T-helper 22 cell (primary cell): ENCODE measurements at regions not wholly inside any gene's neighbourhood (a gene's known extent, or its start where the extent isn't known, plus 50 kb on each side); places are given as distances from the start of the nearest gene placed in this dataset.

Experiments used
- DNase-seq: peaks from one replicate; pipeline ENCODE4 v3.0.0-alpha.2; 2020; ENCODE audit warnings: low read depth

DNA sequence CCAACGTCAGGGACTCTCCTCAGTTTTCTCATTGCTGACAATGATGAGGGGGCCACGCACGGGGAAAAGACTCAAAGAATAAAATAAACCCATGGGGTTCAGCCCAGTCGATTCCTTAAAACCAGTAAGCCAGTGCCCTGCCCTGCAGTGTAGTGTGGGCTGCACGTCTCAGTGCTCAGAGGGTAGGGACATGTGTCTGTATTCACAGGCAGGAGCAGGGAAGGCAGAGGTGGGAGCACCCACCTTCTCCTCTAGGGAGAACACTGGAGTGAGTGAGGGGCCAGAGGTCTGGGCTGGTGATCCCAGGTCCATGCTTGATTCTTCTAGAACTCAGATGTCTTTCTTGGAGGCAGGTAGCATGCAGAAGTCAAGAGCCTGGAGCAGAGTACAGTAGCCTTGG is 303.6 kb downstream of the MATN1 start:
- DNase-seq, result no peak

GRCh38 chr1:30418939-30419720 is 304.3 kb downstream of the MATN1 start:
- DNase-seq, result no peak

DNA sequence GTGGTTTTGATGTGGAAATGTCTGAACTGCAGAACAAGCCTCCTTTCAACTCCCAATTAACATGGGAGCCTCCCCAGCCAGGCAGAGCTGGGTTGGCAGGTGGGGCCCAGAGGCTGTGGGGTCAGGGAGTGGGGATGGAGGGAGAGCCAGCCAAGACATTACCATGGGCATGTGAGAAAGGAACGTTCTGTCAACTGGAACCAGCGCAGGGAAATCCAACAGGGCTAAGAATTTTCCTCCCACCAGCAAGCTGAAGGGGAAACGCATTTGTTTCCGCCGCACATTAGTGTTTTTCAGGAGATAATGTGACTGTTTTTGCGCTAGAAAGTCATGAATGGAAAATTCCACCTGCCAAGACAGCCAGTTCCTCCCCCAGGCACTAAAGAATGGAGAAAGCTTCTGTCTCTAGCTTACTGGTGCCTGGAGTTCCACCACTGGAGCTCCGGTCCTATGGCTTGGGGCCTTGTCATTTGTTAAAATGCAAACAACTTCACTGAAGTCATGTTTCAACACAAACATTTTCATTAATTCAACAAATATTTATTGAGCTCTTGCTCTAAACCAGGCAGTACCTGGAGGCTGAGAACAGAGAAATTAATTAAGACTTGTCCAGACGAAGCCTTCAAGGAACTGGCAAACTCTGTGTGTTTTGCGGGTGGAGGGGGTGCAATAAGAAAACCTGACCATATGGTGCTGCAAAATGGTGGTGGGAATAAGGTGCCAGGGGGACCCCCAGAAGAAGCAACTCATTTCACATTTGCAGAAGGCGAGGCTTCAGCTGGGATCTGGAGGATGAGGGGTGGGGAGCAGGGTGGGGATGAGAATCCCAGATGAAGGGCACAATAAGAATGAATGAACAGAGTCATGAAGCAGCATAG is 305.1 kb downstream of the MATN1 start:
- no peak for DNase-seq

GRCh38 chr1:30417701-30418046 is 305.7 kb downstream of the MATN1 start:
- DNase-seq, result no peak

- DNase-seq, result no peak
Observed at GRCh38 chr1:30417001-30417700, 306.2 kb downstream of the MATN1 start.

DNA sequence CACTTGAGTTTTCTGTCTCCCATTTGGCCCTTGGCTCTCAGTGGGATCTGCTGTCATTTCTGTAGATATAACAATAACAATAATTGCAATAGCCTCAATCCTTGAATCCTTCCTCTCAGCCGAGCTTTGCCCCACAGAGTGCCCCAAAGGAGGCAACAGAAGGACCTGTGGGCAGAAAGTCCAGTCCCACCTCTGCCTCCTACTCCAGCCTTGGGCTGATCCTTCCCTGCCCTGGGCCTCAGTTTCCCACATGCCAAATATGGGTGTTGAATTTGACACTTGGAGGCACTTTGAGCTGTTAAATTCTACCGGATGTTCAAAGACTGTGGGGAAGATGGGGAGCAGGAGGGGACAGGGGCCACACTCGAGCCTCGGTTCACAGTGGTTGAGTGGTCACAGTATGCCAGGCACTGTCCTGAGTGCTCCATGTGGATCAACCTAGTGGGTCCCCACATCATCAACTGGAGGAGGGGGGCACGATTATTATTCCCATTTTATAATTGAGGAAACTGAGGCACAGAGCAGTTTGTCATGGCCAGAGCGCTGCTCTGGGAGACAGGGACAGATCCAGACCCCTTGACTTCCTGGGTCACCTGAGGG is 307.1 kb downstream of the MATN1 start:
- no peak for DNase-seq

DNA sequence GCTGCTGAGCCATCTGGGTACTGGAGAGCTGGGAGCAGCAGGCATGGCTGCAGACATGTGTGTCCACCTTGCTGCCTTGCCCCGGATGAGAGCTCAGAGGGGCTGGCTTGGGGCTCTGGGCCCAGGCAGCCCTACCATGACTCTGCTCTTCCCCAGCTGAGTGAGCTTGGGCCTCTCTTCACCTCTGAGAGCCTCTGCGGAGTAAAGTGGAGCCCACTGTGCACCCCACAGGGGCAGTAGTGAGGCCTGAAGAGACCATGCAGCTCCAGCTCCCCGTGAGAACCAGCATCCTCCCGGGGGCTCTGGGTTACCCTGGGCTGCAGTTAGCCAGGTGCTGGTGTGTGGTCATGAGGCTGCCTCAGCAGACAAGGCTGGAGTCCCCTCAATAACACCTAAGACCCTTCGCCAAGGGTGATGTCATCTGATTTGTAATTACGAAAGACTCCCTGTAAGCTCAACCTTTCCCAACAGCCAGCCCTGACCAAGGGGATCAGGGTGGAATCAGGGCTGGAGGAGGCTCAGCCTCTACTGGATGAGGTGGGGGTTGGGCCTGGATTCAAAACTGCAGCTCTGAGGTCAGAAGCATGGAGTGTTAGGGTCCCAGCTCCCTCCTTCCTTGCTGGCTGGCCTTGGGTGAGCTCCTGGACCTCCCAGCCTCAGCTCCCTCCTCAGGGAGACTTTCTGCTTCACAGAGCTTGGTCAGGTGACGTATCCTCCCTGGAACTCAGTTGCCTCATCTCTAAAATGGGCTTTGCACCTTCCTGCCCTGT is 308.0 kb downstream of the MATN1 start:
- no peak for DNase-seq

GRCh38 chr1:30414851-30415165 is 308.6 kb downstream of the MATN1 start:
- no peak for DNase-seq

GRCh38 chr1:30414086-30414850 is 309.1 kb downstream of the MATN1 start:
- DNase-seq, result no peak

- no peak for DNase-seq
Observed at GRCh38 chr1:30413606-30414005, 309.8 kb downstream of the MATN1 start.

DNA sequence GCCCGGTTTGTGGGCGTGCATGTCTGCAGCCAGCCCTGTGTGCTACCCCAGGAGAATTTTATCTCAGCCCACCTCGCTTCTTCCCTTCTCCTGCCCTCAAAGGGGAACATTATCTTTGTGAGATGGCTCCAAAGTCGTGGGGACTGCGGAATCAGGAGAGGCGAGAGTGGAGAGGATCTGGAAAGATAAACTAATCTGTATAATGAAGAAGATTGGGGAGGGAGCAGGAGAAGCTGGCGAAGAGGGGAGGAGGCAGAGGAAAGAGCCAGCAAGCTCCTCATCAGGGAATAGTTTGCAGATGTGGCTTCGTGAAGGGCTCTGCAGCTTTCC is 310.3 kb downstream of the MATN1 start:
- no peak for DNase-seq

DNA sequence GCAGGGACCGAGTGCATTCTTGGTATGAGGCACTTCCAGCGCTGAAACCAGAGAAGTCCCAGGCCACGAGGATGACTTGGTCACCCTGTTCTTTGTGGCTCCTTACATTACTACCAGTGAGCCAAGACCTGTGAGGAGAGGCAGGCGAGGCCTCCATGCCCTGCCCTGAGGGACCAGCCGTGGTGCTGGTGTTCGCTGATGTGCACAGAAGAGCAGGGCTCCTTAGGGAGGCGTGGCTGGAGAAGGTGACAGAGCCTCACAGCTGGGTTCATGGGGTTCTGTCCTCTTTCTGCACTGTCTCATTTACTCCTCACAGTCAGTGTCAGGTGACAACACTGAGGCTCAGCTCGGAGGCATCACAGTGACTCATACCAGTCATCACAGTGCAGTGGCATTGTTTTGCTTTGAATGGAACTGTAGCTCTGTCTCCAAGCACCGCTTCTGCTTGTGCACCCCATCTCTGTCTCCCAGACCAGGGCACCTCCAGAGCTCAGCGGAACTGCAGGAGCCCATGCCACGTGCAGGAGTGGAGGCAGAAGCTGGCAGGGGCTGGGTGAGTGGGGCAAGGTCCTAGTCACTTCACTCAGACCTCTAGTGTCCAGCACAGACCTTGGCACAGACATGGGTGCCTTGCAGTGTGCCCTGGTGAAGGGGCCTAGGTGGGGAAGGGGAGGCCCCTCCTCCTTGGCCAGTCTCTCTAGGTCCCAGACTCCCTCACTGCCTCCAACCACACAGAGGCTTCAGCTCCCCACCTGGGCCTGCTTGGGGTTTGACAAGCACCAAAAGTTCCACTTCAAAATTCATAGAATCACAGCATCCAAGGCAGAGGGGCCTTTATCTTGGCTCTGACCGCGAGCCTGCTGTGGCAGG is 310.9 kb downstream of the MATN1 start:
- no peak for DNase-seq

DNA sequence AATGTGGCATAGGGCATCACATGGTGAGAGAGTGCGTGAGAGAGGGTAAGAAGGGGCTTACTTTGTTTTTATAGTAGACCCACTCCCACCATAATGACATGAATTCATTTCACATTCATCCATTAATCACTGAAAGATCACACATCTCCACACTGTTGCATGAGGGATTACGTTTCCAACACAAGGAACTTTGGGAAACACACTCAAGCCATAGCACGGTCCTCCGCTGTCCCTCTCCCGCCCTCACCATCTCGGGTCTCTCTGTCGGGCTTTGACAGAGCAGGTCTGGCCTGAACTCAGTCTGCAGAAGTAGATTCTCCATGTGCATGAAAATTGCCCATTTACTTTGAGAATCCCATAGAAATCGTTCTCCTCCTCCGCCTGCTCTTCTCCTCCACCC is 312.2 kb downstream of the MATN1 start:
- DNase-seq, result no peak

DNA sequence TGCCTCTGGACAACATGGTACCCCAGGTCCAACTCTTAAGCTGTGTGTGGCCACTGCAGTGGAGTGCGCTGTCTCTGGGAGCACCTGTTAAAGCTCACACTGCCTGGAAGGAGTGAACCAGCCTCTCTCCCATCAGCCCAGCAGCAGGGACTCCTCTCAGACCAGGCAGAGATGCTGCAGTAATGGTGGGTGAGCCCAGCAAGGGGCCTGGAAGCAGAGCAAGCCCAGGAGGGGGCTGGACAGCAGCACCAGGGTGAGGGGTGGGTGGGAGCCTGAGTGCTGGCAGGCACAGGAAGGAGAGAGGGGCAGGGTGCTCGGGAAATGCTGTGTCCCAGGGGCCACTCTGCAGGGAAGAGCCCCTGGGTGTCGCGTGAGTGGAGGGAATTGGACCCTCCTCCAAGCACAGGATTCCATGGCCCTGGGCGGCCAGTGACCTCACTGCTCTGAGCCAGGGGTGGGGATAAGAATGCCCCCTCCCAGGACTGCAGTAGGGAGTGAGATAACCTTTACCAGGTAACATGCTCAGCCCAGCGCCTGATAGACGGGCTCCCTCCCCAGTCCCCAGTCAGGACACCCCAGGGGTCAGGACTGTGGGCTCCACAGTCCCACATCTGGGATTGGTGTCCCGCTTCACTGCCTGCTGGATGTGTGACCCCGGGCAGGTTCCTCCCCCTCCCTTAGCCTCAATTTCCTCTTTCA is 313.1 kb downstream of the MATN1 start:
- DNase-seq, result no peak

GRCh38 chr1:30409476-30410152 is 313.8 kb downstream of the MATN1 start:
- DNase-seq, result no peak

GRCh38 chr1:30407865-30408580 is 315.4 kb downstream of the MATN1 start:
- no peak for DNase-seq

- DNase-seq, result no peak
Observed at GRCh38 chr1:30406996-30407864, 316.2 kb downstream of the MATN1 start.
